Stimulated activated CD8-positive, alpha-beta memory T cell treated with anti-CD3 and anti-CD28 coated beads, Interleukin-7, amount 100 ng/mL, for 24 hours (primary cell): ENCODE measurements at regions not wholly inside any gene's neighbourhood (a gene's known extent, or its start where the extent isn't known, plus 50 kb on each side); places are given as distances from the start of the nearest gene placed in this dataset.
"Not testable (repeated sequence)": the region's sequence is repeated elsewhere in the genome, so short reads cannot be mapped to it uniquely, and the experiment has no call there.

Experiments used
- DNase-seq: peaks from one replicate; pipeline ENCODE4 v3.0.0-alpha.2; 2020; ENCODE audit warnings: low read depth

DNA sequence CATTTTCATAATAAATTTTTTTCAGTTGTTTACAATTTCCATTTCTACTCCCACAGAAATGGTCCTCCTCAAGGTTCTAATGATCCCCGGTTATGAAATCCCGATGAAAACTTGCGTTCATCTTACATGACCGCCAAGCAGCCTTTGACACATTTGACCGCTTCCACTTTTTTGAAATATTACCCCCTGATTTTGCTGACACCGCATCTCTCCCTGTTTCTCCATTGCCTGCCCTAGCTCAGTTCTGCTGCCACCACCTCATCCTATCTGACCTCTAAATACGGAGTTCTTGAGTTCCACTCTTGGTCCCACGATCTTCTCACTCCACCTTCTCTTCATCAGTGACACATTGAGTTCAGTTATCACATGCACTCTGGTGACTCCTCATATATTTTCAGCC is 74.1 kb downstream of the SLC35B3 start:
- no peak for DNase-seq

DNA sequence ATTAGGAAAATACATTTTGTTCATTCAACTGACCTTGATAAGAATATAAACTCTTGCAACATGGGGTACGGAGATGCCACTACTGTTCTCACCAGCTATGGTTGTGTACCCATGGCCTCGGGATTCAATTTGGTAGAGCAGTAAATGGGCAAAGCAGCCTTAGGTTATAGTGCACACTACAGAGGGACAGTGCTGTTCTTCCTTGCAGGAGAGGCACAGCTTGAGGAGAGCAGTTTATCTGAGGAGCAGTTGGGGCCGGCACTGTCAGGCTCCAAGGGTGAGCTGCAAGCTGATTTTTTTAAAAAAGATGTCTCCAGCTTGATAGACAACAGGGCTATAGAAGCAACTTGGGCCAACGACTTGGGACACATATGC is 82.4 kb downstream of the SLC35B3 start:
- DNase-seq = no peak

DNA sequence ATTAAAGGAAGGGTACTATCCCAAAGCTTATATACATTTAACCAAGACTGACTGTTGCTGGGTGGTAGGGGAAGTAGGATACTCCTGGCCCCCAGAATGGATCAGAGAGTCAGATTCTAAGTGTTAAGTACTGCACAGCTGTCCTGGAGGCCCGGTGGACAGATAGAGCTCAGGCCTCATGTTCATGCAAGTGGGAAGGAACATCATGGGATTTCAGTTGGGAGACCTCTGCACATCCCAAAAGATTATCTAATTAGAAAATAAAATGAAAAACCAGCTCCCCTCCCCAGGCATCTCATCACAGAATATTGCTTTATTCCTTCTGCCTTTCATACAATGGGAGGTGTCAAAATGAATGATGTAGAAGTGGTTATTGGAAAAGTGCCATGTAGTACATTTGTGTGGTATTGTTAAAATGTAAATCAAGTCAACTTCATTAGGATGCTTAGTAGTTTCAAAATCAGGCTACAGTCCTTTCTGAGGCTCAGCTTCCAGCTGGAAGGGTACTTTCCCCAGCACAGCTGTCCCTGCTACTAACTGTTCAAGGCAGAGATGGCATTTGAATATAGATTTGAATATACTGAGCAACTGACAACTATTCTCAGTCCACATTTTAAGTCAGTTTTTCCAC is 82.9 kb downstream of the SLC35B3 start:
- DNase-seq = no peak

DNA sequence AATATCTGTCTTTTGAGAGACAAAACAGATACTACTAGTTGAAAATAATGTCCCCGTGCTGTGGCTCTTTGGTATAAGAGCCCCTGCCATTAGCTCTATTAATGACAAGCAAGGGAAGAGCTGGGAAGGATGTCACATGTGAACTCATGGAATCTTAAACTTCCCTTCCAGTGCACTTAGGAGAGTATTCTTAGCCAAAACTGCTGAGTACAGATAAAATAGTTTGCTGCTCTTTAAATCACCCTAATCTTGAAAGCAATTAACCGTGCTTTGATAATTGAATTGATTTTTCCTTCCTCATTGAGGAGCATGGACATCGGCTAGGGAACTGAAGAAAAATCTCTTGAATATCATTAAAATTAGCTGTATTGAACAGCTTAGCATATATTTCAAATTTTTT is 91.7 kb downstream of the SLC35B3 start:
- DNase-seq = no peak

DNA sequence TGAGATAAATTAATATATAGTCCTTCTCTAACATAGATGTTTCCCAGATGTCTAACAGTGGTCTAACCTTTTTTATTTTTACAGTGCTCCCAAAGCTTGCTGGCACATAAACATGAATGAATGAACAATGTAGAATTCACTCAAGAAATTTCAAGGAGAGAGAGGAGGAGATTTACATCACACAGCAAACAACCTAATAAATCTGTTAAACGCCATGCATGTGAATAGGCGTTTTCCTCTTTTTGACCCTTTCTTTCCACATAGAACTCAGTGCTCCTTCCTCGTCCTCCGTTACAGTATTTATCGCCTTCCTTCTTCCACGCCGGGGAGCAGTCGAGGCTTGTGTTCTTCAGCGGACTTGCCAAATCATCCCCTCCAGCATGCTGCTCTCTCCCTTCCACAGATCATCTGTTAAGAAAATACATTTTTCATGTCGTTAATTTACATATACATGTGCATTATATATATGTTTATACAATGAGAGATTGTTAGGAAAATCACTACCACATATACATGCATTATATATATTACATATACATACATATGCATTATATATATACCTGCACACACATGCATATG is 93.0 kb downstream of the SLC35B3 start:
- DNase-seq = no peak

DNA sequence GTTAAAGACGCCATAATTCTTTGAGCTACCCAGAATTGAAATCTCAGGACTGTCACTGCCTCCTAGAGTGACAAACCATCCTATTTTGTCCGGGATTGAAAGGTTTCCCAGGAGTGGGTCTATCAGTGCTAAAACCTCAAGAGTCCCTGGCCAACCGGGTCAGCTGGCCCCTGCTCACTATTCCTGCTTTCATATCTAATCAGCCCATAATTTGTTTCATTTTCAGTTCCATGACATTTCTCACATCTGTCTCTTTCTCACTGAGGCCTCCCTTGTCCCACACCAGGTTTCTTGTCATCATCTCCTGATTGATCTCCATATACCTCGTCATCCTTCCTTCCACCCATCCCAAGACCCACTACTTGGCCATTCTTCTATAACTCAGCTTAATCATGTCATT is 98.2 kb downstream of the SLC35B3 start:
- no peak for DNase-seq

DNA sequence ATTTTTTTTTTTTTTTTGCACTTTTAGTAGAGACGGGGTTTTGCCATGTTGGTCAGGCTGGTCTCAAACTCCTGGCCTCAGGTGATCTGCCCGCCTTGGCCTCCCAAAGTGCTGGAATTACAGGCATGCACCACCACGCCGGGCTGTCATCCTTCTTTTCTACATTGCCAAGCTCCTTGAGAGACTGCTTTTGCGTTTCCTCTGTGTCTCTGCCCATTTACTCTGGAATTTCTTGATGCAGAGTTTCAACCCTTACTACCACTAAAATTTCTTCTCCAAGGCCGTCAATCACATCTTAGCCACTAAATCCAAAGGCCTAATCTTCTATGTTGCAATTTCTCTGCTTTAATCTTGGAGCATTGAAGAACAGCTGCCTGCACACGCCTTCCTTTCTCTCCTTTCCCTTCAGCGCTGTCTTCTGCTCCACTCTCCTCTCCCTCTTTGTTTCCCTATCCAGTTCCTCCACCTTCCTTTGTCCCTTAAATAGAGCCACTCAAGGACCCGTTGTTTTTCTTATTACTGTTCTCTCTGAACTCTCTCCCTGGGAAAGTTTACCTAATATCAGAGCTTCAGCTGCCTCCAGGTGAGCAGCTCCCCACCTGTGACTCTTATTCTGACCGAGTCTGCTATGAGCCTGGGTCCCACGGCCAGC is 98.8 kb downstream of the SLC35B3 start:
- DNase-seq = no peak

DNA sequence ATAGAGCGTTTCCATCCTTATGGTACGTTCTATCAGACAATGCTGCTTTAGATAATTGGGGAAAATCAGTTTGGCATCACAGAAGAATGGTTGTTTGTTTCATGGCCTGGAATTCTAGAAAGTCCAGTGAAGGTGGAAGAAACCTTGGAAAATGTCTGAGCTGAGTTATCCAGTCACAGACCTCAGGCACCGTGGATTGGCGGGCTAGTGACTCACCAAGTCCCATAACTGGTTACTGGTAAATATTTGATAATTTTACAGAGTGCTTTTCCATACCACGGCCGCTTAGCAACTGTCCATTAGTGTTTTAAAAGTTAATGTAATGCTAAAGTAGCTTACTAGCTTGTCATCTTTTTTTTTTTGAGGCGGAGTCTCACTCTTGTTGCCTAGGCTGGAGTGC is 99.4 kb downstream of the SLC35B3 start:
- no peak for DNase-seq

DNA sequence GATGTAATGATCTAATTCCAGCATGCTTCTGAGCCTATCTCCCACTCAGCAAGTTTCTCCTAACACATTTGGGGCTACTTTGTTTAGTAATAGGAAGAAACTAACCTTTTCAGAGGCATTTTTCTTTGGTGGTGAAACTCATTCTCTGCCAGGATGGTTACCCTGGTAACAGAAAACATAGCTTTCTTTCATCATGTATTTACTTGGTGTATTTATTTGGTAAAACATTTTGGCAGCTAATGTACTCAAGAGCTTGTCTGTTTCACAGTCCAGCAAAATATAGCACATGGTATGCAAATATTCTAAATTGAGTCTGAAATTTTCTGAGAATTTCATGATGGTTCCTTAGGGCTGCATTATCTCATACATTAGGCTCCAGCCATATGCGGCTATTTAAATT is 100.0 kb downstream of the SLC35B3 start:
- DNase-seq = no peak

DNA sequence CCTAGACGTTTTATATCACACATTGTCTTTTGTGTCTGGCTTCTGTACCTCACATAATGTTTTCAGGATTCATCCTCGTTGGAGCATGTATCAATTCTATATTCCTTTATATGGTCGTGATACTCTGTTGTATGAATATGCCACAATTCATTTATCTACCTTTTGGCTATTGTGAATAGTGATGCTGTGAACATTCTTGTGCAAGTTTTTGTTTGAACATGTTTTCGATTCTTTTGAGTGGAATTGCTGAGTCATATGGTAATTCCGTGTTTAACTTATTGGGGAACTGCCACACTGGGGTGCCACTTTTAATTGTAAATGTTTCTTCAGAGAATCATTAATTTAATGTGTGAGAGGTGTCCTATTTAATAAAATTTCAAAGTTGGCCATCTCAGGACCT is 101.2 kb downstream of the SLC35B3 start:
- no peak for DNase-seq

DNA sequence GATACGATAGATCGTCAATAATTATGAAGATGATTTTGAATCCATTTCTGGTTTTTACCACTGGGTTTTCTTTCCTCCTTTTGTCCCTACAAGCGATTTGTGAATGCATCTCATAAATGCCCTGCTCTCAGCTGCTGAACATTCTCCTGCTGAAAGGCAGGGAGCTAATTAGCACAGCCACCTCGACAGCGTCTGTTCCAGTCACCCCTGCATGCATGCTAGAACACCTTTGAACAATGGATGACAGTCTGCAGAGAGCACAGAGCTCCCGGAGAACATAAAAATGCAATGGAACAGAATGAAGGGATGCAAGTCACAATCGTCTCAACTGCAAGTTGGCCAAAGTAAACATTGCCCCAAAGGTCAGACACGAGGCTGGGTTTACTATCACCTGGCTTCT is 105.8 kb downstream of the SLC35B3 start:
- no peak for DNase-seq

DNA sequence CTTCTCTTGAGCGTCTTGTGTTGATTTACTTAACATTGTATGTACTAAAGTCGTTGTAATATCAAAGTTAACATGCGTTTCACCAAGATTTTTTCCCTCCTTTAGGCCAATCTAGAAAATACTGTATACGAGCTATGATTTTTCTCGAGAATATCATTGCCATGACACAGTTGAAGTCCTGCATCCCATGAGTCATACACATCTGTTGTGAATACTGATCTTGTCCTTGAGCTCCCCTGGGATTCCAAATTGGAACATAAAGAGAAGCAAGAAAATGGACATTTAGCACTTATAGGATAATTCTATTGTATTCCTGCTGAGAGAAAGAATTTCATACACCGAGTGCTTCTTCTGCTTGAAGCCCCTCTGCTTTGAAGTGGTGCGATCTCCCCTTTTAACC is 109.6 kb downstream of the SLC35B3 start:
- no peak for DNase-seq

DNA sequence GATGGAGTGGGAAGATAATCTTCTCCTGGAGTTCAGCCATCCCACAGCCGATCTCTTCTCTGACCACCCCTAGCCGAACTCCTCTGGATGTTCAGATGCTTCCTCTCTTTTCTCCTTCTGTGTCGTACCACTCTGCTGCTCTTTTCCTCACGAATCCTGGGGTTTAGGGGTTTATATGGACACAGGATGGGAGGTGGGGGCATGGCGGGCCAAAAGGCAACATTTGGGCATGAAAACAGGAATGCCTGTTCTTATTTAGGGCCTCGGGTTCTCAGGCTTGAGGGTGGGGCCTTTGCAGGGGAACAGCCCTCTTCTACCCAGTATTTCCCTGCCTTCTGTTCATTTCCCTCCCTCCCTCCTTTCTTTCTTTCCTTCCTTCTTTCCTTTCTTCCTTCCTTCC is 112.7 kb downstream of the SLC35B3 start:
- no peak for DNase-seq

DNA sequence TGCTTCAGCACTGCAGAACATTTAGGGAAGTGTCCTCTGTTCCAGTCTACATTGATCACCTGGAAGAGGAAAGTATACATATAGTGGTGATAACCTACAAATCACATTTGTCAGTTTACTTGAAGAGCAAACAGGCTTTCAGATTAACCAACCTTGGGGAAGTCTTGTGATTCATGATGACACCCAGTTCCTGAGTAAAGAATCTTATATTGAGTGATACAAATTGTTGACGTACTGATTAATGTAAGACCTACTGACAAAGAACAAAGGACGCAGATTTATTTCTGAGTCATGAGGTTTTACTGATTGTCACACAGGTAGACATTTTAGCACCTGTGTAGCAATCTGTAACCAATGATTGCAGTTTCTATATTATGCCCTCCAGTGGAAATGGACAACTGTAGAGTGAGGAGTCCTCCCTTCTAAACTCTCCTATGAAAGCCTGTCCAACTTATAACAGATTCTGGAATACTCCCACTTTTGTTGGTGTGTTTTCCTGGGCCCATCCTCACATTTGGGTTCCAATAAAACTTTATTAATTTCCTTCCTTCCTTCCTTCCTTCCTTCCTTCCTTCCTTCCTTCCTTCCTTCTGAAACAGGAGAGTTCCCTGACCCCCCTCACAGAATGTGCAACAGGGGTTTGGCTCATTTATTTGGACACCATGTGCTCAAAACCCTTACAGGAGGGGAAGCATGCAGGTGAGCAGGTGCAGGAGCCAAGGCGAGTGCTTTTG is 113.5 kb downstream of the SLC35B3 start:
- no peak for DNase-seq

DNA sequence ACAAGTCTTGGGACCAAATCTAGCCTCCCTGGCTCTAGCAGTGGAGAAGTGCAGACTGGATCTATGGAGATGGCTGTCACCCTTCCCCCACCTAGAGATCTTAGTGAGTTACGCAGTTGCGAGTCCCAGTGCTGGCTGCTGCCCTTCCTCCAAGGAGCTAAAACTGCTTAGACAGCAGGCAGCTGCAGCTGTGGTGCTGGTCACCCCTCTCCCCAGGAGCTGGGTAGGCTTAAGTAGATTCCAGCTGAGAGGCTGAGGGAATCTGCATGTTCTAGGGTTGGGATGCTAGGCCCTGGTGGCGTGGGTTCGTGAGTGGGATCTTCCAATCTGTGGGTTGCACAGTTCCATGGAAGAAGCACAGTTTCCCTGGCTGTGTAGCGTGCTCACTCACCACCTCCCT is 120.2 kb downstream of the SLC35B3 start:
- DNase-seq = no peak

DNA sequence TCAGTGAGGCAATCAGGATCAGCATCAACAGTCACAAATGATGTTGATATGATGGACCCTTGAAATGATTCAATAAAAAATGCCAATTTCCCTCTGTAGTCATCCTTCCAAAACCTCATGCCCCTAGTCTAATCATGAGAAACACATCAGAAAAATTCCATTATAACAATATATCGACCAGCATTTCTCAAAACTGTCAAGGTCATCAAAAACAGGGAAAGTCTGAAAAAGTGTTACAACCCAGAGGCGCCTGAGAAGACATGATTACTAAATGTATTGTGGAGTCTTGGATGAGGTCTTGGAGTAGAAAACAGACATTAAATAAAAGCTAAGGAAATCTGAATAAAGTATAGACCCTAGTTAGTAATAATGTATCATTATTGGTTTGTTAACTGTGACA is 133.8 kb downstream of the SLC35B3 start:
- no peak for DNase-seq

DNA sequence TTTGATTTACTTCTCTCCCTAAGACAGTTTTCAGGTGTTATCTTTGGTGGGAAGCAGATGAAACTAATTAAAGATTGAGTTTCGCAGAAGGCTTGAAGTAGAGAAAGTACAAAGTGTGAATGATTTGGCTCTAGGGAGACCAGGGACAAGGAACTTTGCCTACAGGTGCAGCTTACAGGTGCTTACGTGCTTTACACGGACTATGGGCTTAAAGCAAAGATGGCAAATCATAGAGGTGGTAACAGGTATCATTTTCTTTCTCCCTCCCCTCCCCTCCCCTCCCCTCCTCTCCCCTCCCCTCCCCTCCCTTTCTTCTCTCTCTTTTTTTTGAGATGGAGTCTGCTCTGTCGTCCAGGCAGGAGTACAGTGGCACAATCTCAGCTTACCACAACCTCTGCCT is 136.3 kb downstream of the SLC35B3 start:
- DNase-seq = no peak

DNA sequence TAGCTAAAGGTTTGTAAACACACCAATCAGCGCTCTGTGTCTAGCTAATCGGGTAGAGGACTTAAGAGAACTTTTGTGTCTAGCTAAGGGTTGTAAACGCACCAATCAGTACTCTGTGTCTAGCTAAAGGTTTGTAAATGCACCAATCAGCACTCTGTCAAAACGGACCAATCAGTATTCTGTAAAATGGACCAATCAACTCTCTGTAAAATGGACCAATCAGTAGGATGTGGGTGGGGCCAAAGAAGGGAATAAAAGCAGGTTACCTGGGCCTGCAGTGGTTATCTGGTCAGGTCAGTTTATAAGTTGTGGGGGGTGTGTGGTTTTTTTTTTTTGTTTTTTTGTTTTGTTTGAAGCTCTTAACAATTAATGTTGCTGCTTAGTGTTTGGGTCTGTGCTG is 152.4 kb downstream of the SLC35B3 start:
- not testable (repeated sequence) for DNase-seq

DNA sequence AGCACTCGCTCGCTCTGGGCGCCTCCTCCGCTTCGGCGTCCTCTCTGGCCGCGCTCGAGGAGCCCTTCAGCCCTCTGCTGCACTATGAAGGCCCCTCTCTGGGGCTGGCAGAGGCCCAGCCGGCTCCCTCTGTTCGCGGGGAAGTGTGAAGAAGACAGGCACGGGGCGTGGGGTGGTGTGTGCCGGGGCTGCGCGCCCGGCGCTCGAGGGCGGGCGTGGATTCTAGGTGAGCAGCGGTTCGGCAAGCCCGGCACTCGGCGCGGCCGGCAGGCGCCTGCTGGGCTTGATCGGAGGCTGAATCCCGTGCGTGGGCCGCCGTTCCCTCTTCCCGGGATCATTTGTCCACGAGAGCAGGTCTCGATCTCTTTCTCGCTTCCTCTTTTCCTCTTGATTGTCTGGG is 153.0 kb downstream of the SLC35B3 start:
- DNase-seq = no peak

DNA sequence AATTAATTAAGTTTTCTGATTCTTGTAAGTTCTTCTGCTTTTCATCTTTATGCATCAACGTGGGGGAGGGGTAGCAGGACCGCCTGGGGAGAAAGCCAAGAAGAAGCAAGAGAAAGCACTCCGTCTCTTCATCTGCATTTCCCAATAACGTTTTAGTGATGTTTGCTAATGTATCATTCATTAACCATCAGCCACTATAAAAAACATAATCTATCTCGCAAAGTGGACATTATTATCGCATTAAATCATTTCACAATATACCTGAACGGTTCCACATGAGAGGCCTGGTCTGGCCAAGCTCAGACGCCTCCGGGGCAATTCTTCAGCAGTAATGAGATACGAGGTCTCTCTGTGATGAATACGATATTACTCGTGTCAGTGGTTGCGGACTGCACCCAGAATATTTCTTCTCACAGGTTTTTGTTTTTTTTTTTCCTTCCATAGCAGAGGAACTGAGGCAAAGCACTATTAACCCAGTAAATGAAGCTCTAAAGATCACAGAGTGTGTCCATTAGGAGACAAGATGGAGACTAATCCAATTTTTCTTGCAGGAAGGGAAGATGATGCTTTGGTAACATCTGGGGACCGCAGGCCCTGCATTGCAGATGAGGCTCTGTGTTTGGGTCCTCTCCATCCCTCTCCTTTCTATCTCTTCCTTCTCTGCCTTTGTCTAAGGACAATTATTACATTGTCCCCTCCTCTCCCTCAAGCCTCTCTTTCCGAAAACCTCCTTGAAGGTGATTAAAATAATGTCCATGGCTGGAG is 156.1 kb downstream of the SLC35B3 start:
- no peak for DNase-seq

DNA sequence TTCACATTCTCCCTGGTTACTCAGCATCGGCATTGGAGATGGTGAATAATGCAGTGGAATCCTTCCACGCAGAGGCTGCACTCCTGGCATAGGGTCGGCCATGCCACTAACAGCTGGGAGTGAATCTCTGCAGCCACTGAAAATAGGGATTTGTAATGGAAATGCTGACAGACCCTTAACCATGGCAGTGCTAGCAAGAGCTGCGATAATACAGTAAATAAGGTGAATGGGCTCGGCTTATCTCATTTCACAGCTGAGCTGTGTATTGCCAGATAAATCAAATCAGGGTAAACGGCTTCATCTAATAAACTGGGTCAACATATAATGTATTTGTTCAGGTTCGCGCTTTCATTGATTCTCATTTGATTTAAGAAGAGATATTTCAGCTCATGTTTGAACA is 156.8 kb downstream of the SLC35B3 start:
- DNase-seq = no peak

DNA sequence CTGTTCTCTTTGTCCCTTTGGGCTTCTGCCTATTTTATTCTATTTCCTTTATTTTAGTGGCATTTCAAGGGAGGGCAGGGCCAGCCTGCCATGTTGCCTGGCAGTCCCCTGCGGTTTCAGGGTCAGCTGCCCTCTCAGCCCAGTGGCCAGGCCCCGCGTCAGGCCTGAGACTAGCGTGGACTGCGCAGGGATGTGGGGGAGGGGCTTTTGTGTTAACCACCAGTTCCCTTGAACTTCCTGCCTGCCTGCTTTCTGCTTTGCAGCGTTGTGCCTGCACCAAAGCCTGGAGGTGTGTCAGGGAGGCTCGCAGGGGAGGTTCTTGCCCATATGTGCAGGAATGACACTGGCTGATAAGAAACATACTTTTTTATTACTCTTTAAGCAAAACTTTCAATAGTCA is 157.6 kb downstream of the SLC35B3 start:
- DNase-seq = no peak

DNA sequence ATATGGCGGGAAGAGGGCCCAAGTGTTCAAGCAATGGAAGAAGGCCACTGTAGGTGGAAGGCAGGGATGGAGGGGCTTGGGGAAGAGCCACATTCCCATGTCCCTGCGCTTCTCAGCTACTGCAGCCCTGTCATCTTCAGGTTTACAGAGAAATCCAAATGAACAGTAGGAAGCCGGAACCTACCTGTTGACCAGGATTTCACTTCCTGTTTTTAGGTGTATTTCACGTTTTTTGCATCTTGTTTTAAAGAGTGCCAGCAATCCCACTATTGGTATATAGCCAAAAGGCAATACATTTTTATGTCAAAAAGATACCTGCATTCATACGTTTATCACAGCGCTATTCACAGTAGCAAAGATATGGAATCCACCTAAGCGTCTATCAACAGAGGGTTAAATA is 159.2 kb downstream of the SLC35B3 start:
- DNase-seq = no peak
